Common myeloid progenitor, CD34-positive (primary cell): ENCODE measurements at regions not wholly inside any gene's neighbourhood (a gene's known extent, or its start where the extent isn't known, plus 50 kb on each side); places are given as distances from the start of the nearest gene placed in this dataset.

Source experiments
- CTCF ChIA-PET: fragments of 350-600 bp; sonication (Branson Sonifier 250); formaldehyde crosslinking; loops from one replicate; lab custom pipeline; 2021; ENCODE audit warnings: antibody characterized with exemption; lab: Charles Lee
- POLR2A ChIA-PET: fragments of 350-600 bp; sonication (Branson Sonifier 250); formaldehyde crosslinking; loops from one replicate; lab custom pipeline; 2021; ENCODE audit warnings: antibody characterized with exemption; lab: Charles Lee
- DNase-seq, 3 donors: peaks; one replicate each; pipeline versions ENCODE4 v3.0.0 to v3.0.0-alpha.2; 2013
- H3K27ac ChIP-seq, 2 experiments: 1 replicate in 1 of 2; 2 replicates in 1 of 2; pipeline ENCODE4 v1.7.0; 2013; ENCODE audit warnings: inconsistent platforms in 2 of 2, low read length in 2 of 2, mild to moderate bottlenecking in 2 of 2, low read depth in 1 of 2, moderate library complexity in 1 of 2; ENCODE audit not compliant: severe bottlenecking in 2 of 2, insufficient read depth in 1 of 2, poor library complexity in 1 of 2
- H3K27me3 ChIP-seq, 5 experiments: replicated peaks in 2 of 5; 1 replicate in 3 of 5; 2 replicates in 2 of 5; pipeline versions ENCODE4 v1.6.1 to v1.7.0; 2013; ENCODE audit warnings: low read length in 4 of 5, mild to moderate bottlenecking in 2 of 5, moderate library complexity in 2 of 5, inconsistent platforms in 1 of 5; ENCODE audit not compliant: insufficient read depth in 5 of 5, control insufficient read depth in 4 of 5
- H3K36me3 ChIP-seq, 4 experiments: 1 replicate in 2 of 4; 2 replicates in 2 of 4; pipeline versions ENCODE4 v1.6.1 to v1.7.0; 2013; ENCODE audit warnings: low read length in 3 of 4, control low read depth in 1 of 4, mild to moderate bottlenecking in 1 of 4; ENCODE audit not compliant: control insufficient read depth in 4 of 4, insufficient read depth in 4 of 4
- H3K4me1 ChIP-seq, 4 experiments: 1 replicate in 3 of 4; 2 replicates in 1 of 4; pipeline versions ENCODE4 v1.6.1 to v1.7.1; 2013; ENCODE audit warnings: low read length in 3 of 4, mild to moderate bottlenecking in 3 of 4, control low read depth in 1 of 4, inconsistent platforms in 1 of 4, moderate library complexity in 1 of 4; ENCODE audit not compliant: control insufficient read depth in 4 of 4, insufficient read depth in 4 of 4; ENCODE audit errors: control extremely low read depth in 1 of 4
- H3K4me3 ChIP-seq, 7 experiments: 1 replicate in 4 of 7; 2 replicates in 3 of 7; pipeline versions ENCODE4 v1.5.1 to v1.7.0; 2013; ENCODE audit warnings: mild to moderate bottlenecking in 7 of 7, low read length in 6 of 7, moderate library complexity in 6 of 7, inconsistent platforms in 2 of 7, low read depth in 2 of 7, control low read depth in 1 of 7; ENCODE audit not compliant: insufficient read depth in 4 of 7, control insufficient read depth in 1 of 7; ENCODE audit errors: extremely low read depth in 1 of 7
- H3K9me3 ChIP-seq, 5 experiments: 1 replicate in 4 of 5; 2 replicates in 1 of 5; pipeline versions ENCODE4 v1.6.1 to v1.7.1; 2013; ENCODE audit warnings: low read length in 4 of 5, mild to moderate bottlenecking in 2 of 5, inconsistent platforms in 1 of 5, low read depth in 1 of 5, moderate library complexity in 1 of 5; ENCODE audit not compliant: control insufficient read depth in 4 of 5, insufficient read depth in 2 of 5; ENCODE audit errors: control extremely low read depth in 1 of 5
- WGBS: methylation state at CpG from one replicate; pipeline ENCODE4 v1.1.5; 2013; ENCODE audit not compliant: insufficient coverage; 5-methylcytosine and 5-hydroxymethylcytosine counted together

GRCh38 chr6:6997263-6998193 lies 110.2 kb upstream of the RREB1 start:
- 94% methylated on average over 9 of the region's 11 CpGs for WGBS
- Histone ChIP-seq H3K27ac (no peak overlapping the region), H3K4me3 (no peak overlapping the region), H3K4me1 (no peaks in the 10 kb centered on the region), H3K27me3 (no peaks in the 10 kb centered on the region), H3K36me3 (no peaks in the 10 kb centered on the region), H3K9me3 (no peaks in the 10 kb centered on the region)
- no peak for DNase-seq
- CTCF ChIA-PET: interaction anchor here (1.2 kb wide), 1 partner anchor 12 kb away, joined by 3 read pairs; no protein-coding TSS in a partner anchor
- POLR2A ChIA-PET: no interaction called here

- Histone ChIP-seq H3K4me3 (no peak overlapping the region), H3K36me3 (no peaks in the 10 kb centered on the region), H3K9me3 (no peaks in the 10 kb centered on the region), H3K27me3 (no peaks in the 10 kb centered on the region), H3K4me1 (no peaks in the 10 kb centered on the region), H3K27ac (no peak overlapping the region)
- DNase-seq: no peak
- ChIA-PET CTCF (interaction anchor here (1.2 kb wide), 1 partner anchor 11 kb away, joined by 3 read pairs; no protein-coding TSS in a partner anchor), POLR2A (no interaction called here)
- WGBS: 92% methylated on average over 5 of the region's 6 CpGs
These were observed 109.6 kb upstream of the RREB1 start for GRCh38 chr6:6998194-6998569.

- H3K36me3 ChIP-seq: no peaks in the 10 kb centered on the region
- H3K4me1 ChIP-seq: no peaks in the 10 kb centered on the region
- no peak overlapping the region for H3K27ac ChIP-seq
- H3K4me3 ChIP-seq: no peak overlapping the region
- WGBS: 96% methylated on average over 2 of the region's 3 CpGs
- DNase-seq: peak in 1 of 3 donors; percentile 22
- ChIA-PET CTCF (no interaction called here), POLR2A (no interaction called here)
- H3K27me3 ChIP-seq: no peaks in the 10 kb centered on the region
- H3K9me3 ChIP-seq: no peaks in the 10 kb centered on the region
These were observed 106.7 kb upstream of the RREB1 start for GRCh38 chr6:7000825-7001777.

- Histone ChIP-seq H3K27ac (no peak overlapping the region), H3K9me3 (no peaks in the 10 kb centered on the region), H3K4me1 (no peaks in the 10 kb centered on the region), H3K36me3 (no peaks in the 10 kb centered on the region), H3K4me3 (no peak overlapping the region), H3K27me3 (no peaks in the 10 kb centered on the region)
- DNase-seq: no peak
- POLR2A ChIA-PET: no interaction called here
- 100% methylated on average over 7 of the region's 9 CpGs for WGBS
- CTCF ChIA-PET: no interaction called here
These were observed 104.7 kb upstream of the RREB1 start for GRCh38 chr6:7003041-7003440.

DNA sequence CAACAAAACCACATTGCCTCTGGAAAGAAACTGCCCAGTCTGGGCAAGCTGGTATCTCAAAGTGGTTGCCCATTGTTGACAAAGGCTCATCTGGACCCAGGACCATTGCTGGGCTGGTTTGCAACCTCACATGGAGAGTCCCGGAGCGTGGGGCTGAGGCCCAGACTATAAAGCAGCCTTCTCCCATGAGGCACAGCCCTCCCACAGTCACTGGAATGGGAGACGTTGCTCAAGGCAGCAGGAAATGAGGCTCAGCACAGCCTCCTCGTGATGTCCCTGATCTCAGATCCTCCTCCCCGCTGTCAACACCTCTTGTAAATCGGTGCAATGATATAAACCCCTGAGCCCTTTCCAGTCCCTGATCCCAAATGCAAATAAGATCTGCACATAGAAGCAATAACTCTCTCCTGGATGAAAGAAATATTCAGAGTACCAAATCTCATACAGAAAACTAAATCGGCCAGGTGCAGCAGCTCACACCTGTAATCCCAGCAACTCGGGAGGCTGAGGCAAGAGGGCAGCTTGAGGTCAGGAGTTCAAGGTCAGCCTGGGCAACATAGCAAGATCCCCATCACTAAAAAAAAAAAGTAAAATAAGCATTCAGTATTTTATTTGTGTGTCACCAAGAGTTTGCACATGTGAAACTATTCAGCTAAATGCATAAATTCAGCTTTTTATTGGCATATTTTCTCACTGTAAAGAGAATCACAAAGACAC lies 103.0 kb upstream of the RREB1 start:
- no peaks in the 10 kb centered on the region for H3K9me3 ChIP-seq
- no peak for DNase-seq
- H3K4me1 ChIP-seq: peaks cover 0 to 6% (median 0%) of the 10 kb centered on the region in 4 experiments
- POLR2A ChIA-PET: no interaction called here
- WGBS: 96% methylated on average over 8 of the region's 8 CpGs
- CTCF ChIA-PET: interaction anchor here (0.6 kb wide), 1 partner anchor 122 kb away, joined by 5 read pairs; no protein-coding TSS in a partner anchor
- no peak overlapping the region for H3K27ac ChIP-seq
- H3K4me3 ChIP-seq: no peak overlapping the region
- H3K36me3 ChIP-seq: no peaks in the 10 kb centered on the region
- no peaks in the 10 kb centered on the region for H3K27me3 ChIP-seq

- ChIA-PET CTCF (interaction anchor here (0.7 kb wide), 1 partner anchor 21 kb away, joined by 3 read pairs; no protein-coding TSS in a partner anchor), POLR2A (no interaction called here)
- no peak overlapping the region for H3K27ac ChIP-seq
- no peak overlapping the region for H3K4me3 ChIP-seq
- no peaks in the 10 kb centered on the region for H3K36me3 ChIP-seq
- DNase-seq: no peak
- WGBS: 94% methylated on average over 2 of the region's 5 CpGs
- H3K4me1 ChIP-seq: peaks cover 0 to 9% (median 0%) of the 10 kb centered on the region in 4 experiments
- no peaks in the 10 kb centered on the region for H3K27me3 ChIP-seq
- no peaks in the 10 kb centered on the region for H3K9me3 ChIP-seq
These were observed 101.1 kb upstream of the RREB1 start for GRCh38 chr6:7006515-7007191.
